Breast epithelium (tissue), 3 donors: ENCODE measurements at regions not wholly inside any gene's neighbourhood (a gene's known extent, or its start where the extent isn't known, plus 50 kb on each side); places are given as distances from the start of the nearest gene placed in this dataset.

Source experiments
- POLR2AphosphoS5 ChIP-seq, 3 donors: sonication (generic); formaldehyde crosslinking; IDR thresholded peaks; one replicate each; pipeline ENCODE4 v1.6.1; 2017; ENCODE audit warnings: antibody characterized with exemption in 3 of 3
- TF ChIP-seq, protein P1 (sequence below), 3 donors: fragments of 450-650 bp; IDR thresholded peaks; one replicate each; pipeline ENCODE4 v1.5.1; 2016 to 2017; ENCODE audit warnings: antibody characterized with exemption in 3 of 3, mild to moderate bottlenecking in 3 of 3, moderate library complexity in 3 of 3

DNA sequence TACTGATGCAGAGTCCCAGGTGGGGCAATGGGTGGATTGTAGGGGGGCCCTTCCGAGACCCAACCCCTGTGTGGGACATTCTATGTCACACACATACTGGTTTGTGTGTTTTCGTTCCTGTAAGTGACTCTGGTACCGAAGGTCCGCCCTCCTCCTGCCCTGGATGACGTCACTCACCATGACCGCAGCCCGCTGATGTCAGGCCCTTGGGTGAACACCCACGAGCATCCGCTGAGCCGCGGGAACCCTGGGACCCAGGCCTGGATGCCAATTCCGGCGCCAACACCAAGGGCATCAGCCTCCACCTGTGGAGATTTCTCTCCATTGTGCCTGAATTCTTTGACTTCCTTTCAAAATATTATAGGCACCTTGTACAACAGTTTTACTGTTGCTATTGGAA, 184.3 kb downstream of the MTRR start:
- TF ChIP-seq, protein P1, sequence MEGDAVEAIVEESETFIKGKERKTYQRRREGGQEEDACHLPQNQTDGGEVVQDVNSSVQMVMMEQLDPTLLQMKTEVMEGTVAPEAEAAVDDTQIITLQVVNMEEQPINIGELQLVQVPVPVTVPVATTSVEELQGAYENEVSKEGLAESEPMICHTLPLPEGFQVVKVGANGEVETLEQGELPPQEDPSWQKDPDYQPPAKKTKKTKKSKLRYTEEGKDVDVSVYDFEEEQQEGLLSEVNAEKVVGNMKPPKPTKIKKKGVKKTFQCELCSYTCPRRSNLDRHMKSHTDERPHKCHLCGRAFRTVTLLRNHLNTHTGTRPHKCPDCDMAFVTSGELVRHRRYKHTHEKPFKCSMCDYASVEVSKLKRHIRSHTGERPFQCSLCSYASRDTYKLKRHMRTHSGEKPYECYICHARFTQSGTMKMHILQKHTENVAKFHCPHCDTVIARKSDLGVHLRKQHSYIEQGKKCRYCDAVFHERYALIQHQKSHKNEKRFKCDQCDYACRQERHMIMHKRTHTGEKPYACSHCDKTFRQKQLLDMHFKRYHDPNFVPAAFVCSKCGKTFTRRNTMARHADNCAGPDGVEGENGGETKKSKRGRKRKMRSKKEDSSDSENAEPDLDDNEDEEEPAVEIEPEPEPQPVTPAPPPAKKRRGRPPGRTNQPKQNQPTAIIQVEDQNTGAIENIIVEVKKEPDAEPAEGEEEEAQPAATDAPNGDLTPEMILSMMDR (IDR thresholded peaks at IDR 0.05) = no peak
- no peak for TF ChIP-seq POLR2AphosphoS5 (IDR thresholded peaks at IDR 0.05)
